ENCODE measurements at regions not wholly inside any gene's neighbourhood (a gene's known extent, or its start where the extent isn't known, plus 50 kb on each side); places are given as distances from the start of the nearest gene placed in this dataset.

DNA sequence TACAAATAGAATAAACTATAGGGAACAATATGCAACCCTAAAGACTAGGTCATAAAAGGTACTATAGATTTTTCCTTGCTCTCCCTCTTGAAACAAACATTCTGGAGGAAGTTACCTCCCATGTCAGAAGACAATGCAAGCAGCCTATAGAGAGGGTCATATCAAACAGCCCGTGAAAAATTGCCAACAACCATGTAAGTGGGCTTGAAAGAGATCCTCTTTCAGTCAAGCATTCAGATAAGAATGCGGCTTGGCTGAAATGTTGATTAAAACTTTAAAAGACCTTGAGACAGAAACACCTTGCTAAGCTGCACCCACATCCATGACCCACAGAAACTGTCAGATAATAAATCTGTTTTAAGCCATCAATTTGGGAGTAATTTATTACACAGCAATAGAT, 526.6 kb upstream of the GHITM start:
- H3K4me2 ChIP-seq (ENCODE audit: low read length) = no peak overlapping the region
- no peaks in the 10 kb centered on the region for H3K79me2 ChIP-seq
- H3K9ac ChIP-seq = no peak overlapping the region
- no peak overlapping the region for H2AFZ ChIP-seq
- H3K27ac ChIP-seq = no peak overlapping the region
- H3K36me3 ChIP-seq (ENCODE audit: control insufficient read depth, insufficient read depth, low read length) = no peaks in the 10 kb centered on the region
- no peaks in the 10 kb centered on the region for H3K9me3 ChIP-seq (ENCODE audit: control insufficient read depth, low read length)
- TF ChIP-seq, protein P1, sequence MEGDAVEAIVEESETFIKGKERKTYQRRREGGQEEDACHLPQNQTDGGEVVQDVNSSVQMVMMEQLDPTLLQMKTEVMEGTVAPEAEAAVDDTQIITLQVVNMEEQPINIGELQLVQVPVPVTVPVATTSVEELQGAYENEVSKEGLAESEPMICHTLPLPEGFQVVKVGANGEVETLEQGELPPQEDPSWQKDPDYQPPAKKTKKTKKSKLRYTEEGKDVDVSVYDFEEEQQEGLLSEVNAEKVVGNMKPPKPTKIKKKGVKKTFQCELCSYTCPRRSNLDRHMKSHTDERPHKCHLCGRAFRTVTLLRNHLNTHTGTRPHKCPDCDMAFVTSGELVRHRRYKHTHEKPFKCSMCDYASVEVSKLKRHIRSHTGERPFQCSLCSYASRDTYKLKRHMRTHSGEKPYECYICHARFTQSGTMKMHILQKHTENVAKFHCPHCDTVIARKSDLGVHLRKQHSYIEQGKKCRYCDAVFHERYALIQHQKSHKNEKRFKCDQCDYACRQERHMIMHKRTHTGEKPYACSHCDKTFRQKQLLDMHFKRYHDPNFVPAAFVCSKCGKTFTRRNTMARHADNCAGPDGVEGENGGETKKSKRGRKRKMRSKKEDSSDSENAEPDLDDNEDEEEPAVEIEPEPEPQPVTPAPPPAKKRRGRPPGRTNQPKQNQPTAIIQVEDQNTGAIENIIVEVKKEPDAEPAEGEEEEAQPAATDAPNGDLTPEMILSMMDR (IDR thresholded peaks at IDR 0.05) = no peak
- no peaks in the 10 kb centered on the region for H3K27me3 ChIP-seq (ENCODE audit: control insufficient read depth, insufficient read depth, low read length)
- H3K4me3 ChIP-seq (ENCODE audit: low read depth, low read length) = no peak overlapping the region
- H3K4me1 ChIP-seq = no peaks in the 10 kb centered on the region

DNA sequence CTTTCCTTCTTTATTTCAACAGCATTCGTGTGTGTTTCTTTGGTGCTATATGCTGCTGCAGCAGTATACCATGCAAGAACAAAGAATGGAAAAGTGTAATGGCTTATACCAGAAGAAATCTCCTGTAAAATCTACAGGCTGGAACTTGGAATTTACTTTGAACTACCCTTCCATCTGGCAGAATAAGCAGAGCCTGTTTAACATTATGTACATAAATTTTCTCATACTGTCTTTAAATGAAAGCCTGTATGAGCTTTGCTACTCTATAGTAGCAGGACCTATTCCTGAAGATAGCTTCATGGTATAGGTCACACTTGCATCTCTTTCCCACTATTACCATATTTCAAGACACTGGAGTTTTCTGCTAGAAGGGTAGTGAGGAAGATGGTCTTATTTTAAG, 522.1 kb upstream of the GHITM start:
- TF ChIP-seq, protein P1 (IDR thresholded peaks at IDR 0.05) = no peak
- Histone ChIP-seq H3K79me2 (no peaks in the 10 kb centered on the region), H3K4me3 (ENCODE audit: low read depth, low read length) (no peak overlapping the region), H3K9me3 (ENCODE audit: control insufficient read depth, low read length) (no peaks in the 10 kb centered on the region), H3K36me3 (ENCODE audit: control insufficient read depth, insufficient read depth, low read length) (no peaks in the 10 kb centered on the region), H3K9ac (no peak overlapping the region), H3K4me2 (ENCODE audit: low read length) (no peak overlapping the region), H3K27ac (no peak overlapping the region), H3K27me3 (ENCODE audit: control insufficient read depth, insufficient read depth, low read length) (no peaks in the 10 kb centered on the region), H3K4me1 (no peaks in the 10 kb centered on the region), H2AFZ (no peak overlapping the region)

DNA sequence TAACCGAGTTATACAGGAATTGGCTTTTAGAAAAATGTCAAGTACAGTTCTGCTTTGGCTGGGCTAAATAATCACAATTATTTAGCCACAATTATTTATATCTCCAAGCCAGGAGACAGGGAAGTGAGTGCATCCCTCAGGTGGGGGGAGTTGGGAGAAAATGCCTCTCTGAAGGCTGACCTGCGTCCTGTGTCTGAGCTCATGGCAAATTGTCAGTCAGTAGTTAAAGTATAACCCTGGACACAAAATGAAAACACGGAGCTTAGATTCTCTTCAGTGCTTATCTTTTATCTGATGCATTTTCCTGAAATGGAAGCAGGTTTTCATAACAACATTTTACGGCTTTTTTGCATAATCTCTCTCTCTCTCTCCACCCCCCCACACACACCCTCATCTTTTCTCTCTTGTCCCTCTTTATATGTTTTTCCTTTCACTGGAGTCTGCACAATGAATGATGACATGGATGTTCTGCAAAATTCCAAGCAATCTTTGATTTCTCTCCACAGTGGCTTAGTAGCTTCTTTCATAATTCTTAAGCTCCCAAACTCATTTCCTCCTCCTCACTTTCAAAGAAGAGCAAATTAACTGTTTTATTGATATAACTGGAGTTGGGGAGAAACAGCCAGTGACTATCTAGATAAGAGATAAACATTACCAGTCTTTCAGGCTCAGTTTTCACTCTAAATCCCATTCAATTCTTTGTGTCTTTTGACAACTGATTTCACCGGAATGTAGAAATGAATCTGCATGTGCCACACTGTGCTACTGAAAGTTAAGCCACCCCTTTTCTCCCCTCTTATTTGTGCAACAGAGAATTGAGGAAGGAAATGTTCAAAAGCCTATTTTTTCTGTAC, 521.4 kb upstream of the GHITM start:
- Histone ChIP-seq H3K9ac (no peak overlapping the region), H3K4me1 (no peaks in the 10 kb centered on the region), H3K36me3 (ENCODE audit: control insufficient read depth, insufficient read depth, low read length) (no peaks in the 10 kb centered on the region)

DNA sequence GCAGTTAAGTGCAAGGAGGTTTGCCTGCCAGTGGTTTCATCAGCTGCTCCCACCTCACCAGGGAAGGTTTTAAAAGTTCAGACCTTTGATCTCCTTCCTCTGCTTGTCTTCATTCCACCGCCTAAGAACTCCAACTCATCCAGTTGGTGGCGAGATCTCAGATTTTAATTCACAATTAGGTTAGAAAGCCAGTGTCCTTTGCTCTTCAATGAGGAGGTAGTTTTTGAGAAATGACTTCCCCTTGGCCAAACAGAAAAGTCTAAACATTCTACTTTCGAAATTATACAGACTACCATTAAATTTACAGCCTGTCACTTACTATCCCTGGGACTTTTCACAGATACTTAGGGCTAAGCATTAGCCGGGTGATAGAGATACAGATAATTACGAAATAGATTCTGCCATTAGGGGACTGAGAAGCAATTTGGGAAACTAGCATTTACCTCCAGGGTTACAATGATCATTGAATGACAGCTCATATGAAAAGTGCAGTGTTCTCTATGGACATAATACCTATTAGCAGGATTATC, 513.4 kb upstream of the GHITM start:
- Histone ChIP-seq H3K27me3 (ENCODE audit: control insufficient read depth, insufficient read depth, low read length) (no peaks in the 10 kb centered on the region), H3K4me1 (no peaks in the 10 kb centered on the region), H3K9me3 (ENCODE audit: control insufficient read depth, low read length) (no peaks in the 10 kb centered on the region), H3K4me2 (ENCODE audit: low read length) (no peak overlapping the region), H3K79me2 (no peaks in the 10 kb centered on the region), H3K4me3 (ENCODE audit: low read depth, low read length) (no peak overlapping the region), H3K27ac (no peak overlapping the region), H3K36me3 (ENCODE audit: control insufficient read depth, insufficient read depth, low read length) (no peaks in the 10 kb centered on the region), H3K9ac (no peak overlapping the region), H2AFZ (no peak overlapping the region)
- TF ChIP-seq, protein P1 (IDR thresholded peaks at IDR 0.05) = no peak

More for the DNA sequence above, 521.4 kb upstream of the GHITM start:
- no peaks in the 10 kb centered on the region for H3K27me3 ChIP-seq (ENCODE audit: control insufficient read depth, insufficient read depth, low read length)
- no peak overlapping the region for H3K4me3 ChIP-seq (ENCODE audit: low read depth, low read length)
- TF ChIP-seq, protein P1 (IDR thresholded peaks at IDR 0.05) = no peak
- H2AFZ ChIP-seq = no peak overlapping the region
- no peaks in the 10 kb centered on the region for H3K9me3 ChIP-seq (ENCODE audit: control insufficient read depth, low read length)
- no peak overlapping the region for H3K27ac ChIP-seq
- no peaks in the 10 kb centered on the region for H3K79me2 ChIP-seq
- H3K4me2 ChIP-seq (ENCODE audit: low read length) = no peak overlapping the region

All from parathyroid adenoma (tissue), 2 donors.